ENCODE measurements at regions not wholly inside any gene's neighbourhood (a gene's known extent, or its start where the extent isn't known, plus 50 kb on each side); places are given as distances from the start of the nearest gene placed in this dataset.

DNA sequence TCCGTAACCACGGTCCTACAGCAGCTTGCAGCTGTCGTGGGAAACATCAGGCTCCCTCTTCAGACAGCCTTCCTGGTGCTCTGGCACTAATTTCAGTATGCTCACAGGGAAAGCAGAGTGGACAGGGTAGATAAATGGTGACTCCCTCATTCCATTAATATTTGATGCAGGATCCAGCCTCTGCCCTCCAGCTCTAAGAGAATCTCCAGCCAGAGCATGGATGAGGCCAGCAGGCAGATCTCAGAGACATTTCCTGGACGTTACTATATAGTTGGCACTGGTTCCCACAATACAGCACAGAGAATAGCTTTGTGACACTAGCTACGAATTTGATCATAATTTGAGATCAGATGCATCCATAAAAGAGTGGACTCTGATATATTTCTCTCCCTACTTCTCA is 341.4 kb downstream of the LIG4 start:
- H3K4me1 Mint-ChIP-seq = no peaks in the 10 kb centered on the region
- H3K4me3 Mint-ChIP-seq = no peak overlapping the region
- peaks cover 49% of the 10 kb centered on the region for H3K27me3 Mint-ChIP-seq (ENCODE audit: low read depth)
- no peaks in the 10 kb centered on the region for H3K36me3 Mint-ChIP-seq (ENCODE audit: low read depth)
- TF ChIP-seq, protein P1, sequence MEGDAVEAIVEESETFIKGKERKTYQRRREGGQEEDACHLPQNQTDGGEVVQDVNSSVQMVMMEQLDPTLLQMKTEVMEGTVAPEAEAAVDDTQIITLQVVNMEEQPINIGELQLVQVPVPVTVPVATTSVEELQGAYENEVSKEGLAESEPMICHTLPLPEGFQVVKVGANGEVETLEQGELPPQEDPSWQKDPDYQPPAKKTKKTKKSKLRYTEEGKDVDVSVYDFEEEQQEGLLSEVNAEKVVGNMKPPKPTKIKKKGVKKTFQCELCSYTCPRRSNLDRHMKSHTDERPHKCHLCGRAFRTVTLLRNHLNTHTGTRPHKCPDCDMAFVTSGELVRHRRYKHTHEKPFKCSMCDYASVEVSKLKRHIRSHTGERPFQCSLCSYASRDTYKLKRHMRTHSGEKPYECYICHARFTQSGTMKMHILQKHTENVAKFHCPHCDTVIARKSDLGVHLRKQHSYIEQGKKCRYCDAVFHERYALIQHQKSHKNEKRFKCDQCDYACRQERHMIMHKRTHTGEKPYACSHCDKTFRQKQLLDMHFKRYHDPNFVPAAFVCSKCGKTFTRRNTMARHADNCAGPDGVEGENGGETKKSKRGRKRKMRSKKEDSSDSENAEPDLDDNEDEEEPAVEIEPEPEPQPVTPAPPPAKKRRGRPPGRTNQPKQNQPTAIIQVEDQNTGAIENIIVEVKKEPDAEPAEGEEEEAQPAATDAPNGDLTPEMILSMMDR (IDR thresholded peaks at IDR 0.05; ENCODE audit: unreplicated experiment in 3 of 3) = no peak
- H3K27ac Mint-ChIP-seq = no peak overlapping the region
- H3K9me3 Mint-ChIP-seq = no peaks in the 10 kb centered on the region

DNA sequence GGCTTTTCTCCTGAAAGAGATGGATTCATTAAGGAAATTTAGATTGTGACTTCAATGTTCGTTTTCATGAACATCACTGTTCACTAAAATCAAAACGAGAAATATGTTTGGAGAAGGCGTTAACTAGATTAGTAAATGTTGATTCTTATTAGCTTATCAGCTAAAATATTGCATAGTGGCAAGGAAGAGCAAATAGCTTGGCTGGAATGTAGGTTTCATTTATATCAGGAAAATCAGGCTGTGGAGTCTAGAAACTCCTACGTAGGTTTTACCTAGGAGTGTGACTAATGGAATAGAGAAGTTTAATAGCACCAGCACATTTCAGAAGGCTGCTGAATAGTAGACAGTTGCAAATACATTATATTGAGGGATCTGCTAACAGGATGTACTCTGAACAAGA is 344.9 kb downstream of the LIG4 start:
- TF ChIP-seq, protein P1 (IDR thresholded peaks at IDR 0.05; ENCODE audit: unreplicated experiment in 3 of 3) = no peak
- H3K4me1 Mint-ChIP-seq = peaks cover 5% of the 10 kb centered on the region
- H3K9me3 Mint-ChIP-seq = no peaks in the 10 kb centered on the region
- no peaks in the 10 kb centered on the region for H3K36me3 Mint-ChIP-seq (ENCODE audit: low read depth)
- H3K27me3 Mint-ChIP-seq (ENCODE audit: low read depth) = peaks cover 79% of the 10 kb centered on the region
- H3K4me3 Mint-ChIP-seq = no peak overlapping the region
- no peak overlapping the region for H3K27ac Mint-ChIP-seq

DNA sequence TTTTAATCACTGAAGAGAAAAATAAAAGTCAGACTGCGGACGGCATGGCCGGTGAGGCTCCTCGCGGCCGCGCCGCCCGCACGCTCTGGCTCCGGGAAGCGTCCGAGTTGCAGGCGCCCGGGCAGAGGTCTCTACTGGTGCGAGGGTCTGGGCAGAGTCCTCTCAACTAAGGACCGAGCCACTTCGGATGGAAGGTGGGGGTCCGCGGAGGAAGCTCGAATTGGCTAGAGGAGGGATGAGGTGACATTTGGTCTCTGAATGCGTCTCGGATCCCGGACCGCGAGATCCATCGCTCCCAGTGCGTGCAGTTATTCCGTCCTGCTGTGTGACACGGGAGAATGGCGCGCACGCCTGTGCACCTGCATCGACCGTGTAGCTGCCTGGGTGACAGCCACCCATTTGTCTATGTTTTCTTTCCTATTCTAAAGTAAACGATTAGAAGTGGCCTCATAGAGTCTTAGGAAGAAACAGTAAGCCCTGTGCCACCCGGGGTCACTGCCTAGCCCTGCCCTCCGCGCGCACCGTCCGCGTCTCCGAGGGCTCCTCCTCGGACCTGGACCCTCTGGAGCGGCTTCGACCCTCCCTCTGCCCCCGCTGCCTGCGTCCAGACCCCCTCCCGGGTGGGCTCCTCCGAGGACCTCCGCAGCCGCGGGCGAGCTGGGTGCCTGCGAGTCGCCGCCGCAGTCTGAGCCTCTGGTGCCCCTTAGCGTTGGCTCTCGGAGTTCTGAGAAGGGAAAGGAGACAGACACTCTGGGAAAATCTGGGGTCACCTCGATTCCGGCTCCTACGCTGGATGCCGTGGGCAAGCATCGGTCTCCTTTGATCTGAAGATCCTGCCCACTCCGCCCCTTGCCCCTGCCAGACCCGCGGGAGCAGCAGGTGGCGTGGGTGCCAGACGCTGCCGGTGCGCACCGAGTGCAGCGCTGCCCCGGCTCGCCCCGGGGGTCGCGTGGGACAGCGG is 347.4 kb downstream of the LIG4 start:
- peaks cover 10% of the 10 kb centered on the region for H3K4me1 Mint-ChIP-seq
- no peak overlapping the region for H3K27ac Mint-ChIP-seq
- peaks cover 93% of the 10 kb centered on the region for H3K27me3 Mint-ChIP-seq (ENCODE audit: low read depth)
- H3K36me3 Mint-ChIP-seq (ENCODE audit: low read depth) = no peaks in the 10 kb centered on the region
- TF ChIP-seq, protein P1 (IDR thresholded peaks at IDR 0.05; ENCODE audit: unreplicated experiment in 3 of 3) = peak; percentile 48 to 60 (median 58)
- H3K9me3 Mint-ChIP-seq = no peaks in the 10 kb centered on the region
- H3K4me3 Mint-ChIP-seq = peak overlapping the region; percentile 71 to 94 (median 88)

DNA sequence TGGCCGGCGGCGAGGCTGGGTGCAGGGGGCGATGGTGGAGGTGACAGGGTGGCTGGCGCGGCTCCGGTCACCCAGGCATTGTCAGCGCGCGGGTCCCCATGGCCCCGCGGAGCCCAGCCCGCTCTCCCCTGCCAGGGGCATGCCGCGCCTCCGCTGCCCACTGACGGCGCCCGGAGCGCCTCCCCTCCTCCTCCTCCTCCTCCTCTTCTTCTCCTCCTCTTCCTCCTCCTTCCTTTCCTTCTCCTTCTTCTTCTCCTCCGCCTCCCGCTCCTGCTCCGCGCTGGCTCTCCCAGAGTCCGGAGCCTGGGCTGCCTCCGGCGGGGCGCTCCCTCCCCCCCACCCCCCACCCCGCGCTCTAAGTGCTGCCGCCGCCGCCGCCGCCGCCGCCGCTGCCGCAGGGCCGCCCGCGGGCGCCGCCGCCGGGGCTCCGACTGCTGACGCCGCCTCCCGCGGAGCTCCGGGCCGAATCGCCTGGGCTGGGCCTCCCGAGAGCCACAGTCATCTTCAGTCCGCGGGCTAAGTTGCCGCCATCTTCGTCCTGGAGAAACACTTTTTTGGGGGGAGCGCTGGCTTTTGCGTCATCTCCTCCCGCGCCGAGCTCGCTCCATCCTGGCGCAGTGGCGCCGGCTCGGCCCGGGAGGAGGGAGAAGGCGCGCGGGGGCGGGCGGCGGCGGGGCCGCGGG is 348.3 kb downstream of the LIG4 start:
- Mint-ChIP-seq H3K9me3 (no peaks in the 10 kb centered on the region), H3K27ac (no peak overlapping the region), H3K36me3 (ENCODE audit: low read depth) (no peaks in the 10 kb centered on the region), H3K4me3 (peak overlapping the region; percentile 71 to 94 (median 88)), H3K4me1 (peaks cover 10% of the 10 kb centered on the region), H3K27me3 (ENCODE audit: low read depth) (peaks cover 89% of the 10 kb centered on the region)
- TF ChIP-seq, protein P1 (IDR thresholded peaks at IDR 0.05; ENCODE audit: unreplicated experiment in 3 of 3) = no peak

DNA sequence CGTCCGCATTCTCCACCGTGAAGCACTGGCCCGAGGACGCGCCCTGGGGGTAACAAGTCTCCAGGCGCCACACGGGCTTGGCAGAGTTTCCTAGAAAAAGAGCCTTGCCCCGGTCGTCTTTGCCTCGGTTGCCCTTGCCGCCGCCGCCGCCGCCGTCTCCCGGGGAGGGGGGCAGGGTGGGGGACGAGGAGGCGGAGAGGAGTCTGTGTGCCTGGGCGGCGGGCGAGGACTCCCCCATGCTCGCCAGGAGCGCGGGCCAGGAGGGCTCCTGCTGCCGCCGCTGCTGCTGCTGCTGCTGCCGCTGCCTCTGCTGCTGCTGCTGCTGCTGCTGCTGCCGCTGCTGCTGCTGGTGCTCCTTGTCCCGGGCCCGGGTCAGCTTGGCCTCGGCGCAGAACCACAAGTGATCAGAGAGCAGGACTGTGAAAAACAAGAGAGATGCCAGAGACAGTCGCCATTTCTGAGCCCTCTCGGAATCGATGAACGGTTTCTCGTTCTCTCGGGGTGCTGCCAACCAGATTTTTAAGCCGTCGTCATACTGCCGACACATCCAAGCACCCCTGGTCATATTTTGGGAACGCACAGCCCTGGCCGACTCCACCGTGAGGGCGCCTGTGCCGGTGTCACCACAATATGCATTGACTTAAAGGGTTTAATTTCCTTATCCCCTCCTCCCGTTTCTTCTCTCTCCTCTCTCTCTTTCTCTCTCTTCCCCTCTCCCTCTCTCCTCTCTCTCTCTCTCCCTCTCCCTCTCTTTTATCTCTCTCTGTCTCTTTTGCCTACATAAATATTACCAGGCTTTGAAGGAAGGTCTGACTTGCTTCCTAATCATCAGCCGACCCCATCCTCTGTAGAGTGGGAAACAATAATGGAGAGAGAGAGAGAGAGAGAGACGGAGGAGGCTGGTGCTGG is 349.1 kb downstream of the LIG4 start:
- peaks cover 10% of the 10 kb centered on the region for H3K4me1 Mint-ChIP-seq
- no peaks in the 10 kb centered on the region for H3K36me3 Mint-ChIP-seq (ENCODE audit: low read depth)
- no peak overlapping the region for H3K27ac Mint-ChIP-seq
- peak overlapping the region; percentile 71 to 94 (median 82) for H3K4me3 Mint-ChIP-seq
- TF ChIP-seq, protein P1 (IDR thresholded peaks at IDR 0.05; ENCODE audit: unreplicated experiment in 3 of 3) = no peak
- H3K9me3 Mint-ChIP-seq = no peaks in the 10 kb centered on the region
- peaks cover 81% of the 10 kb centered on the region for H3K27me3 Mint-ChIP-seq (ENCODE audit: low read depth)
